ENCODE measurements at regions not wholly inside any gene's neighbourhood (a gene's known extent, or its start where the extent isn't known, plus 50 kb on each side); places are given as distances from the start of the nearest gene placed in this dataset.

DNA sequence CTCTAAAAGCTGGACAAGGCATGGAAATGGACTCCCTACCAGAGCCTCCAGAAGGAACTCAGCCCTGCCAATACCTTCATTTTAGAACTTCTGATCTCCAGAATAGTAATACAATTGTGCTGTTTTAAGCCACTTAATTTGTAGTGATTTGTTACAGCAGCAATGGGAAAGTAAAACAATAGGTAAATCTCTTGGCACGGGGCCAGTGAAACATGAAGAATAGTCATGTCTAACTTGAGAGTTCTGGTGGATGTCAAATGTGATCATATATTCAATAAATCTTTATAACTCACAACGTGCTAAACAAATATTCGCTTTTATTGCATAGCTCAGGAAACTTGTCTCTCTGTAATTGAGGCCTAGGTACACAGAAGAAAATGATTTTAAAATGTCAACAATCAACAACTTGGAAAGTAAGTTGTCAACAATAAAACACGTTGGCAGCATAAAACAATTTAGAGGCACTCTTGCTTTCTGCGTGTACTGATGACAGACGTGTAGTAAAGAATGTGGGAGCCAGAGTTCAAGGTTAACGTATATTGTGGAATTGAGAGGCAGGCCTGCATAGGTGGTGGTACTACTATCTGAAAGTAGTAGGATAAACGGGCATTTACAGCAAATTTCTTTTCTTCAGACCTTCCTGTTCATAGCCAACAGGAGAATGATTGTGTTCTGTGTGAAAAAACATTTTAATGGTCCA lies 140.5 kb upstream of the OPRM1 start:
- intact Hi-C loops (cut with micrococcal nuclease; ENCODE audit: unreplicated experiment): no loop called here
- CTCF ChIA-PET (ENCODE audit: unreplicated experiment): no interaction called here
- no TSS peak for BruUV-seq (replicated peaks)

DNA sequence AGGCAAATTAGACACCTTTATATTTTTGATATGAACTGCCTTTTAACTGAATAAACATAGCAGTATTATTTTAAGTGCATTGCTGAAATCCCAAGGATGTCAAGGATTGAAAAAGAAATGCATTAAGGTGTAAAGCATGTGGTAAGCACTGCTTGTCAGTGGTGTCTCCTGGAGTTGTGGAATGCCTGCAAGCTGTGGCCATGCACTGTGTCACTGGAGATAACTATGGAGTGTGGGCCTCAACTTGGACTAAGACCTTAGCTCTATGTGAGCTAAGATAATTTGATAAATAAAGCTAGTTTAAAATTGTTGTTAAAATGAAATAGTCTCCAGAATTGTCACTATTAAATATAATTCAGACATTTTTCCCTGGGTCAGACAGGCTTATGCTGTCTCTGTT lies 156.6 kb upstream of the OPRM1 start:
- no peak overlapping the region for H3K4me2 ChIP-seq (ENCODE audit: low read length)
- H3K79me2 ChIP-seq (ENCODE audit: insufficient read depth, low read depth, low read length): no peaks in the 10 kb centered on the region
- TF ChIP-seq, protein P1, sequence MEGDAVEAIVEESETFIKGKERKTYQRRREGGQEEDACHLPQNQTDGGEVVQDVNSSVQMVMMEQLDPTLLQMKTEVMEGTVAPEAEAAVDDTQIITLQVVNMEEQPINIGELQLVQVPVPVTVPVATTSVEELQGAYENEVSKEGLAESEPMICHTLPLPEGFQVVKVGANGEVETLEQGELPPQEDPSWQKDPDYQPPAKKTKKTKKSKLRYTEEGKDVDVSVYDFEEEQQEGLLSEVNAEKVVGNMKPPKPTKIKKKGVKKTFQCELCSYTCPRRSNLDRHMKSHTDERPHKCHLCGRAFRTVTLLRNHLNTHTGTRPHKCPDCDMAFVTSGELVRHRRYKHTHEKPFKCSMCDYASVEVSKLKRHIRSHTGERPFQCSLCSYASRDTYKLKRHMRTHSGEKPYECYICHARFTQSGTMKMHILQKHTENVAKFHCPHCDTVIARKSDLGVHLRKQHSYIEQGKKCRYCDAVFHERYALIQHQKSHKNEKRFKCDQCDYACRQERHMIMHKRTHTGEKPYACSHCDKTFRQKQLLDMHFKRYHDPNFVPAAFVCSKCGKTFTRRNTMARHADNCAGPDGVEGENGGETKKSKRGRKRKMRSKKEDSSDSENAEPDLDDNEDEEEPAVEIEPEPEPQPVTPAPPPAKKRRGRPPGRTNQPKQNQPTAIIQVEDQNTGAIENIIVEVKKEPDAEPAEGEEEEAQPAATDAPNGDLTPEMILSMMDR (conservative IDR thresholded peaks at IDR 0.05; ENCODE audit: low read length): no peak
- no peak for TF ChIP-seq EZH2phosphoT487 (IDR thresholded peaks at IDR 0.05; ENCODE audit: borderline replicate concordance, low read depth, low read length)
- no peaks in the 10 kb centered on the region for H3K9me2 ChIP-seq (ENCODE audit: insufficient read depth, low read length)
- no peaks in the 10 kb centered on the region for H3K36me3 ChIP-seq (ENCODE audit: insufficient read depth, low read length)
- ChIA-PET CTCF (ENCODE audit: unreplicated experiment) (interaction anchor here (0.5 kb wide), 1 partner anchor 746 kb away, joined by 3 read pairs; no protein-coding TSS in a partner anchor), POLR2A (interaction anchor here (0.6 kb wide), 1 partner anchor 1007 kb away, joined by 5 read pairs; no protein-coding TSS in a partner anchor)
- DNase-seq (ENCODE audit: low spot score): no peak
- intact Hi-C loops (cut with micrococcal nuclease; ENCODE audit: unreplicated experiment): no loop called here
- H2AFZ ChIP-seq (ENCODE audit: low read length): no peak overlapping the region
- no peaks in the 10 kb centered on the region for H3K9me3 ChIP-seq (ENCODE audit: low read length)
- H3K4me1 ChIP-seq (ENCODE audit: insufficient read depth, low read length, poor library complexity, severe bottlenecking): no peaks in the 10 kb centered on the region
- no peaks in the 10 kb centered on the region for H4K20me1 ChIP-seq (ENCODE audit: insufficient read depth, low read length)
- H3K4me3 ChIP-seq (ENCODE audit: low read depth, low read length, poor library complexity, severe bottlenecking): no peak overlapping the region
- no TSS peak for BruUV-seq (replicated peaks)
- H3K27ac ChIP-seq (ENCODE audit: low read depth, low read length, poor library complexity, severe bottlenecking): no peak overlapping the region

More for the DNA sequence above, 140.5 kb upstream of the OPRM1 start:
- POLR2A ChIA-PET: interaction anchor here (0.6 kb wide), 1 partner anchor 15 kb away, joined by 5 read pairs; no protein-coding TSS in a partner anchor
- TF ChIP-seq, protein P1 (conservative IDR thresholded peaks at IDR 0.05; ENCODE audit: low read length): no peak
- H3K4me2 ChIP-seq (ENCODE audit: low read length): no peak overlapping the region
- no peaks in the 10 kb centered on the region for H3K9me2 ChIP-seq (ENCODE audit: insufficient read depth, low read length)
- H2AFZ ChIP-seq (ENCODE audit: low read length): no peak overlapping the region
- no peaks in the 10 kb centered on the region for H3K4me1 ChIP-seq (ENCODE audit: insufficient read depth, low read length, poor library complexity, severe bottlenecking)
- no peaks in the 10 kb centered on the region for H3K79me2 ChIP-seq (ENCODE audit: insufficient read depth, low read depth, low read length)
- H3K9me3 ChIP-seq (ENCODE audit: low read length): peaks cover 4% of the 10 kb centered on the region; the same call in 1 of the 2 replicates
- H3K4me3 ChIP-seq (ENCODE audit: low read depth, low read length, poor library complexity, severe bottlenecking): no peak overlapping the region
- no peak overlapping the region for H3K27ac ChIP-seq (ENCODE audit: low read depth, low read length, poor library complexity, severe bottlenecking)
- DNase-seq (ENCODE audit: low spot score): no peak
- H3K36me3 ChIP-seq (ENCODE audit: insufficient read depth, low read length): no peaks in the 10 kb centered on the region
- no peaks in the 10 kb centered on the region for H4K20me1 ChIP-seq (ENCODE audit: insufficient read depth, low read length)

DNA sequence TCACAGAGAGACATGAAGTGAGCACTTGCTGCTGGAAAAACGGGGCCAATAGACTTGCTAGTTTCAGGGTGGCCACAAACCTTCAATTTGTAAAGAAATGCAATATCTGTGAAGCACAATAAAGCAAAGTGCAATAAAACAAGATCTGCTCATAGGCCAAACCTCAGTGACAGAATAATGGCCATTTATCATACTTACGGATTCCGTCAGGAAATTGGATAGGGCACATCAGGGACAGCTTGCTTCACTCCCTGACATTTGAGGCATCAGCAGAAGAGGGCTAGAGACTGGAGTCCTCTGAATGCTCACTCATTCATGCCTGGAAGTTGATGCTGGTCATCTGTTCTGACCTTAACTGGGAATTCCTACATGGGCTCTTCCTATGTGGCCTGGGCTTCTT lies 165.5 kb upstream of the OPRM1 start:
- Histone ChIP-seq H3K4me2 (ENCODE audit: low read length) (no peak overlapping the region), H3K4me3 (ENCODE audit: low read depth, low read length, poor library complexity, severe bottlenecking) (no peak overlapping the region), H3K27ac (ENCODE audit: low read depth, low read length, poor library complexity, severe bottlenecking) (no peak overlapping the region), H2AFZ (ENCODE audit: low read length) (no peak overlapping the region), H3K4me1 (ENCODE audit: insufficient read depth, low read length, poor library complexity, severe bottlenecking) (no peaks in the 10 kb centered on the region), H4K20me1 (ENCODE audit: insufficient read depth, low read length) (no peaks in the 10 kb centered on the region), H3K36me3 (ENCODE audit: insufficient read depth, low read length) (no peaks in the 10 kb centered on the region), H3K79me2 (ENCODE audit: insufficient read depth, low read depth, low read length) (no peaks in the 10 kb centered on the region), H3K9me3 (ENCODE audit: low read length) (no peaks in the 10 kb centered on the region), H3K9me2 (ENCODE audit: insufficient read depth, low read length) (no peaks in the 10 kb centered on the region)
- no TSS peak for BruUV-seq (replicated peaks)
- no peak for DNase-seq (ENCODE audit: low spot score)
- intact Hi-C loops (cut with micrococcal nuclease; ENCODE audit: unreplicated experiment): no loop called here
- ChIA-PET CTCF (ENCODE audit: unreplicated experiment) (no interaction called here), POLR2A (interaction anchor here (1.2 kb wide), 1 partner anchor 11 kb away, joined by 3 read pairs; no protein-coding TSS in a partner anchor)
- TF ChIP-seq EZH2phosphoT487 (IDR thresholded peaks at IDR 0.05; ENCODE audit: borderline replicate concordance, low read depth, low read length): no peak
- TF ChIP-seq, protein P1 (conservative IDR thresholded peaks at IDR 0.05; ENCODE audit: low read length): no peak
